GM12891 (cell line): ENCODE measurements at regions not wholly inside any gene's neighbourhood (a gene's known extent, or its start where the extent isn't known, plus 50 kb on each side); places are given as distances from the start of the nearest gene placed in this dataset.

Source experiments
- PAX5 ChIP-seq: IDR thresholded peaks from 2 replicates; pipeline ENCODE4 v1.6.1; 2011; ENCODE audit warnings: low read length, moderate library complexity, mild to moderate bottlenecking; ENCODE audit not compliant: insufficient read depth, severe bottlenecking
- POLR2A ChIP-seq: IDR thresholded peaks from 2 replicates; pipeline ENCODE4 v1.6.1; 2011; ENCODE audit warnings: low read depth, low read length, control low read depth
- POLR2AphosphoS5 ChIP-seq: IDR thresholded peaks from 2 replicates; pipeline ENCODE4 v1.6.1; 2011; ENCODE audit warnings: low read depth, low read length, control low read depth
- SPI1 ChIP-seq: IDR thresholded peaks from 2 replicates; pipeline ENCODE4 v1.6.1; 2011; ENCODE audit warnings: low read depth, low read length, control low read depth
- TAF1 ChIP-seq: IDR thresholded peaks from 2 replicates; pipeline ENCODE4 v1.6.1; 2011; ENCODE audit warnings: low read depth, low read length, control low read depth

DNA sequence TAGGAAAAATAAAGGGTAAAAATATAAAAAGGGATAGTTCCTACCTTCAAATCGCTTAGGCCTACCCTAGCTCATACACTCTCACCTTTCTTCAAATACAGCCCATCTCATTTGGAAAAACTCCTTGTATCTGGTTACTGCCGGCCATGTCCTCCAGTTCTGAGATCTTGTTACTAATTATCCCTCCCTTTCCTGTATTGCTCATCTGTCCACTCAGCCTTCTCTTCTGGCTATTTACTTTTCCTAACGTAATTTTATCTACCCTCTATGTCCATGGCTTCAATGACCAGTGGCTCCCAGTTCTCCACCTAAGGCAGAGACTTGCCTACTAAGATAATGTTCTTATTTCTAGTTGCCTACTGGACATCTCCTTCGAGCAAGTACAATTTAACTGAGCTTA lies 342.9 kb upstream of the ACVR2A start:
- no peak for TF ChIP-seq POLR2A
- TF ChIP-seq POLR2AphosphoS5, result no peak
- TF ChIP-seq TAF1, result no peak
- TF ChIP-seq SPI1, result no peak
- no peak for TF ChIP-seq PAX5
